Cardiac muscle cell (in vitro differentiated cells and primary cell): ENCODE measurements at regions not wholly inside any gene's neighbourhood (a gene's known extent, or its start where the extent isn't known, plus 50 kb on each side); places are given as distances from the start of the nearest gene placed in this dataset.

Experiments
- DNase-seq, 2 donors: peaks; one replicate each; pipeline versions ENCODE4 v3.0.0 to v3.0.0-alpha.2; 2010 to 2017; ENCODE audit warnings: low read depth in 1 of 2, low spot score in 1 of 2
- H3K27ac ChIP-seq: fragments of 200-600 bp; sonication (generic); 2 replicates; pipeline ENCODE4 v1.5.1; 2016
- H3K27me3 ChIP-seq: fragments of 200-600 bp; sonication (generic); 2 replicates; pipeline ENCODE4 v1.6.0; 2016; ENCODE audit warnings: control low read depth
- H3K36me3 ChIP-seq: fragments of 200-600 bp; sonication (generic); 2 replicates; pipeline ENCODE4 v1.5.1; 2016; ENCODE audit warnings: control low read depth
- H3K4me1 ChIP-seq: fragments of 200-600 bp; sonication (generic); 2 replicates; pipeline ENCODE4 v1.8.1; 2017; ENCODE audit warnings: low read depth, mild to moderate bottlenecking, mixed run types
- H3K4me3 ChIP-seq: fragments of 200-600 bp; sonication (generic); 2 replicates; pipeline ENCODE4 v1.5.1; 2016; ENCODE audit warnings: mild to moderate bottlenecking
- H3K9me3 ChIP-seq: fragments of 200-600 bp; sonication (generic); 2 replicates; pipeline ENCODE4 v1.5.1; 2017; ENCODE audit warnings: low read depth, mild to moderate bottlenecking, control low read depth
- CTCF ChIP-seq: IDR thresholded peaks from 2 replicates; pipeline ENCODE4 v1.5.1; 2012; ENCODE audit warnings: low read depth, mild to moderate bottlenecking, low read length

- H3K27ac ChIP-seq: no peak overlapping the region
- no peak for DNase-seq
- H3K4me3 ChIP-seq: no peak overlapping the region
- H3K9me3 ChIP-seq: no peaks in the 10 kb centered on the region
- no peaks in the 10 kb centered on the region for H3K36me3 ChIP-seq
- no peak for TF ChIP-seq CTCF
- H3K27me3 ChIP-seq: no peaks in the 10 kb centered on the region
- no peaks in the 10 kb centered on the region for H3K4me1 ChIP-seq
These were observed 54.8 kb downstream of the CCDC71L start for GRCh38 chr7:106606120-106606519.

GRCh38 chr7:106604971-106605370 is 56.0 kb downstream of the CCDC71L start:
- no peak overlapping the region for H3K27ac ChIP-seq
- H3K36me3 ChIP-seq: no peaks in the 10 kb centered on the region
- TF ChIP-seq CTCF: no peak
- no peaks in the 10 kb centered on the region for H3K9me3 ChIP-seq
- no peak for DNase-seq
- H3K4me3 ChIP-seq: no peak overlapping the region
- no peaks in the 10 kb centered on the region for H3K4me1 ChIP-seq
- no peaks in the 10 kb centered on the region for H3K27me3 ChIP-seq

GRCh38 chr7:106604303-106604924 is 56.5 kb downstream of the CCDC71L start:
- no peak overlapping the region for H3K27ac ChIP-seq
- no peak overlapping the region for H3K4me3 ChIP-seq
- H3K4me1 ChIP-seq: no peaks in the 10 kb centered on the region
- no peaks in the 10 kb centered on the region for H3K36me3 ChIP-seq
- TF ChIP-seq CTCF: no peak
- no peak for DNase-seq
- H3K9me3 ChIP-seq: no peaks in the 10 kb centered on the region
- no peaks in the 10 kb centered on the region for H3K27me3 ChIP-seq

- no peak for DNase-seq
- no peak overlapping the region for H3K4me3 ChIP-seq
- H3K9me3 ChIP-seq: no peaks in the 10 kb centered on the region
- no peaks in the 10 kb centered on the region for H3K27me3 ChIP-seq
- H3K27ac ChIP-seq: no peak overlapping the region
- TF ChIP-seq CTCF: no peak
- H3K4me1 ChIP-seq: no peaks in the 10 kb centered on the region
- H3K36me3 ChIP-seq: no peaks in the 10 kb centered on the region
These were observed 57.6 kb downstream of the CCDC71L start for GRCh38 chr7:106603346-106603745.

GRCh38 chr7:106602062-106602461 is 58.9 kb downstream of the CCDC71L start:
- Histone ChIP-seq H3K9me3 (no peaks in the 10 kb centered on the region), H3K4me1 (no peaks in the 10 kb centered on the region), H3K4me3 (no peak overlapping the region), H3K27me3 (no peaks in the 10 kb centered on the region), H3K27ac (no peak overlapping the region), H3K36me3 (no peaks in the 10 kb centered on the region)
- DNase-seq: no peak
- no peak for TF ChIP-seq CTCF
